Liver (tissue), 3 donors: ENCODE measurements at regions not wholly inside any gene's neighbourhood (a gene's known extent, or its start where the extent isn't known, plus 50 kb on each side); places are given as distances from the start of the nearest gene placed in this dataset.

ENCODE experiments used
- EGR1 ChIP-seq, 2 donors: IDR thresholded peaks; 2 replicates each; pipeline ENCODE4 v1.6.1; 2016 to 2018; ENCODE audit warnings: antibody characterized with exemption in 2 of 2, low read depth in 2 of 2
- FOXA1 ChIP-seq: IDR thresholded peaks from 2 replicates; pipeline ENCODE4 v1.6.1; 2016; ENCODE audit warnings: antibody characterized with exemption
- FOXA2 ChIP-seq: IDR thresholded peaks from 2 replicates; pipeline ENCODE4 v1.6.1; 2016; ENCODE audit warnings: antibody characterized with exemption
- HNF4A ChIP-seq, 2 donors: conservative IDR thresholded peaks; 2 replicates each; pipeline ENCODE4 v1.6.1; 2016; ENCODE audit warnings: antibody characterized with exemption in 2 of 2, mild to moderate bottlenecking in 2 of 2
- JUND ChIP-seq, 2 donors: IDR thresholded peaks; 2 replicates each; pipeline ENCODE4 v1.6.1; 2016; ENCODE audit warnings: antibody characterized with exemption in 2 of 2
- RAD21 ChIP-seq, 2 donors: IDR thresholded peaks; 2 replicates each; pipeline ENCODE4 v1.6.1; 2016; ENCODE audit warnings: antibody characterized with exemption in 2 of 2, mild to moderate bottlenecking in 2 of 2
- RXRA ChIP-seq, 2 donors: IDR thresholded peaks; 2 replicates each; pipeline ENCODE4 v1.6.1; 2017 to 2018; ENCODE audit warnings: antibody characterized with exemption in 2 of 2, mild to moderate bottlenecking in 1 of 2
- TAF1 ChIP-seq: conservative IDR thresholded peaks from 2 replicates; pipeline ENCODE4 v1.6.1; 2016; ENCODE audit warnings: antibody characterized with exemption, mild to moderate bottlenecking
- YY1 ChIP-seq: IDR thresholded peaks from 2 replicates; pipeline ENCODE4 v1.6.1; 2016; ENCODE audit warnings: antibody characterized with exemption, mild to moderate bottlenecking
- TF ChIP-seq, protein P1 (sequence below): fragments of 150-350 bp; IDR thresholded peaks from 2 replicates; pipeline ENCODE4 v1.5.1; 2017; ENCODE audit warnings: improper control_type of control experiment, low read depth, low read length; ENCODE audit not compliant: missing input control
- TF ChIP-seq, protein P2 (sequence below): IDR thresholded peaks from 2 replicates; pipeline ENCODE4 v1.6.1; 2016; ENCODE audit warnings: antibody characterized with exemption
- TF ChIP-seq, protein P3 (sequence below): IDR thresholded peaks from 2 replicates; pipeline ENCODE4 v1.6.1; 2016; ENCODE audit warnings: antibody characterized with exemption
- TF ChIP-seq, protein P4 (sequence below): IDR thresholded peaks from 2 replicates; pipeline ENCODE4 v1.6.1; 2016; ENCODE audit warnings: antibody characterized with exemption, mild to moderate bottlenecking
- donor health status: healthy.
- donor health status: healthy.

DNA sequence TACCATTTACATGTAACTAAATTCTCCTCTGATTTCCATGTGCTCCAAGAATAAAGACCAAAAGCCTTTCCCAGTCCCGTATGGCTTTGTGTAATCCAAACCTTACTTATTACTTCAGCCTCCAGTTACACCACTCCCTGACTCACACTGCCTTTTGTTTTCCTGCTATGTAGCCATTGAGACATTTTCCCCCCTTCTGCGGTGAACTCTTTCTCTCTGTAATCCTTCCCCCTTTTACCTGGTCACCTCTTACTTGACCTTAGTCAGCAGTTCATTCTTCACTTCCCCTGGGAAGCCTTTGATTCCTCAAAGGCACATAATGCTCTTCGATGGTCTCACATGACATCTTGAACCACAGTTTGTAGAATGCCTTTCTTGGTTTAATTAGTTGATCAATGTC lies 256.0 kb upstream of the FANCL start:
- TF ChIP-seq JUND (IDR thresholded peaks at IDR 0.05) (no peak), EGR1 (IDR thresholded peaks at IDR 0.05; ENCODE audit: low read depth in 2 of 2) (no peak), YY1 (no peak), RAD21 (IDR thresholded peaks at IDR 0.05) (no peak), TAF1 (no peak), HNF4A (conservative IDR thresholded peaks at IDR 0.05) (no peak), RXRA (IDR thresholded peaks at IDR 0.05) (no peak), FOXA1 (no peak), FOXA2 (no peak)
- TF ChIP-seq, protein P1, sequence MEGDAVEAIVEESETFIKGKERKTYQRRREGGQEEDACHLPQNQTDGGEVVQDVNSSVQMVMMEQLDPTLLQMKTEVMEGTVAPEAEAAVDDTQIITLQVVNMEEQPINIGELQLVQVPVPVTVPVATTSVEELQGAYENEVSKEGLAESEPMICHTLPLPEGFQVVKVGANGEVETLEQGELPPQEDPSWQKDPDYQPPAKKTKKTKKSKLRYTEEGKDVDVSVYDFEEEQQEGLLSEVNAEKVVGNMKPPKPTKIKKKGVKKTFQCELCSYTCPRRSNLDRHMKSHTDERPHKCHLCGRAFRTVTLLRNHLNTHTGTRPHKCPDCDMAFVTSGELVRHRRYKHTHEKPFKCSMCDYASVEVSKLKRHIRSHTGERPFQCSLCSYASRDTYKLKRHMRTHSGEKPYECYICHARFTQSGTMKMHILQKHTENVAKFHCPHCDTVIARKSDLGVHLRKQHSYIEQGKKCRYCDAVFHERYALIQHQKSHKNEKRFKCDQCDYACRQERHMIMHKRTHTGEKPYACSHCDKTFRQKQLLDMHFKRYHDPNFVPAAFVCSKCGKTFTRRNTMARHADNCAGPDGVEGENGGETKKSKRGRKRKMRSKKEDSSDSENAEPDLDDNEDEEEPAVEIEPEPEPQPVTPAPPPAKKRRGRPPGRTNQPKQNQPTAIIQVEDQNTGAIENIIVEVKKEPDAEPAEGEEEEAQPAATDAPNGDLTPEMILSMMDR: no peak
- TF ChIP-seq, protein P2, sequence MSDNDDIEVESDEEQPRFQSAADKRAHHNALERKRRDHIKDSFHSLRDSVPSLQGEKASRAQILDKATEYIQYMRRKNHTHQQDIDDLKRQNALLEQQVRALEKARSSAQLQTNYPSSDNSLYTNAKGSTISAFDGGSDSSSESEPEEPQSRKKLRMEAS: no peak
- TF ChIP-seq, protein P3, sequence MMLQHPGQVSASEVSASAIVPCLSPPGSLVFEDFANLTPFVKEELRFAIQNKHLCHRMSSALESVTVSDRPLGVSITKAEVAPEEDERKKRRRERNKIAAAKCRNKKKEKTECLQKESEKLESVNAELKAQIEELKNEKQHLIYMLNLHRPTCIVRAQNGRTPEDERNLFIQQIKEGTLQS: no peak
- TF ChIP-seq, protein P4, sequence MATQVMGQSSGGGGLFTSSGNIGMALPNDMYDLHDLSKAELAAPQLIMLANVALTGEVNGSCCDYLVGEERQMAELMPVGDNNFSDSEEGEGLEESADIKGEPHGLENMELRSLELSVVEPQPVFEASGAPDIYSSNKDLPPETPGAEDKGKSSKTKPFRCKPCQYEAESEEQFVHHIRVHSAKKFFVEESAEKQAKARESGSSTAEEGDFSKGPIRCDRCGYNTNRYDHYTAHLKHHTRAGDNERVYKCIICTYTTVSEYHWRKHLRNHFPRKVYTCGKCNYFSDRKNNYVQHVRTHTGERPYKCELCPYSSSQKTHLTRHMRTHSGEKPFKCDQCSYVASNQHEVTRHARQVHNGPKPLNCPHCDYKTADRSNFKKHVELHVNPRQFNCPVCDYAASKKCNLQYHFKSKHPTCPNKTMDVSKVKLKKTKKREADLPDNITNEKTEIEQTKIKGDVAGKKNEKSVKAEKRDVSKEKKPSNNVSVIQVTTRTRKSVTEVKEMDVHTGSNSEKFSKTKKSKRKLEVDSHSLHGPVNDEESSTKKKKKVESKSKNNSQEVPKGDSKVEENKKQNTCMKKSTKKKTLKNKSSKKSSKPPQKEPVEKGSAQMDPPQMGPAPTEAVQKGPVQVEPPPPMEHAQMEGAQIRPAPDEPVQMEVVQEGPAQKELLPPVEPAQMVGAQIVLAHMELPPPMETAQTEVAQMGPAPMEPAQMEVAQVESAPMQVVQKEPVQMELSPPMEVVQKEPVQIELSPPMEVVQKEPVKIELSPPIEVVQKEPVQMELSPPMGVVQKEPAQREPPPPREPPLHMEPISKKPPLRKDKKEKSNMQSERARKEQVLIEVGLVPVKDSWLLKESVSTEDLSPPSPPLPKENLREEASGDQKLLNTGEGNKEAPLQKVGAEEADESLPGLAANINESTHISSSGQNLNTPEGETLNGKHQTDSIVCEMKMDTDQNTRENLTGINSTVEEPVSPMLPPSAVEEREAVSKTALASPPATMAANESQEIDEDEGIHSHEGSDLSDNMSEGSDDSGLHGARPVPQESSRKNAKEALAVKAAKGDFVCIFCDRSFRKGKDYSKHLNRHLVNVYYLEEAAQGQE: no peak
